IMR-90 (cell line): ENCODE measurements at regions not wholly inside any gene's neighbourhood (a gene's known extent, or its start where the extent isn't known, plus 50 kb on each side); places are given as distances from the start of the nearest gene placed in this dataset.

Experiments
- ELK1 ChIP-seq: fragments of 150-350 bp; IDR thresholded peaks from 2 replicates; pipeline ENCODE4 v1.6.1; 2016; ENCODE audit warnings: low read depth, mild to moderate bottlenecking, low read length, moderate library complexity, borderline replicate concordance
- FOS ChIP-seq: fragments of 150-350 bp; IDR thresholded peaks from 2 replicates; pipeline ENCODE4 v1.6.1; 2016; ENCODE audit warnings: low read depth, low read length
- MXI1 ChIP-seq: IDR thresholded peaks from 2 replicates; pipeline ENCODE4 v1.6.1; 2012; ENCODE audit warnings: low read depth, mild to moderate bottlenecking, low read length, moderate library complexity, borderline replicate concordance
- POLR2A ChIP-seq: IDR thresholded peaks from 2 replicates; pipeline ENCODE4 v1.6.1; 2012; ENCODE audit warnings: mild to moderate bottlenecking, low read depth, low read length
- RAD21 ChIP-seq: IDR thresholded peaks from 2 replicates; pipeline ENCODE4 v1.6.1; 2012; ENCODE audit warnings: low read length, improper control_type of control experiment
- USF2 ChIP-seq: fragments of 150-350 bp; IDR thresholded peaks from 2 replicates; pipeline ENCODE4 v1.6.1; 2017; ENCODE audit warnings: mild to moderate bottlenecking, antibody characterized with exemption, low read length, low read depth
- TF ChIP-seq, protein P1 (sequence below): conservative IDR thresholded peaks from 2 replicates; pipeline ENCODE4 v1.5.1; 2012; ENCODE audit warnings: mild to moderate bottlenecking, low read depth, low read length, improper control_type of control experiment

DNA sequence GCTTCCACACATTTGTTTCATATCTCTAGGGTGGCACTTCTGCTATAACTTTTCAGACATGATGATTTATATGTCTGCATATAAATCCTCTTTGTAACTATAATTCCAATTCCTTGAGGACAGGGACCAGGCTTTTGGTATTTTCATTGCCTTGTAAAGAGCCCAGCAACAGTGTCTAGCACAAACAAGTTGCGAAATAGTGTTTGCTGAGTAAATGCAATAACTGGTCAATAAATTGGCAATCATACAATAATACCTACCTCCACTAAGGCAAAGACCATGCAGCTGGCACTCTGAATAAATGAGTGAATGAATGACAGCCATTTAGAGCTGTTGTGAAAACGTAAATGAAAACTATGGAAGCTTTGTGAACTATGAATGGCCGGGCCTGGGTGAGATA lies 564.0 kb upstream of the ZNF462 start:
- TF ChIP-seq, protein P1, sequence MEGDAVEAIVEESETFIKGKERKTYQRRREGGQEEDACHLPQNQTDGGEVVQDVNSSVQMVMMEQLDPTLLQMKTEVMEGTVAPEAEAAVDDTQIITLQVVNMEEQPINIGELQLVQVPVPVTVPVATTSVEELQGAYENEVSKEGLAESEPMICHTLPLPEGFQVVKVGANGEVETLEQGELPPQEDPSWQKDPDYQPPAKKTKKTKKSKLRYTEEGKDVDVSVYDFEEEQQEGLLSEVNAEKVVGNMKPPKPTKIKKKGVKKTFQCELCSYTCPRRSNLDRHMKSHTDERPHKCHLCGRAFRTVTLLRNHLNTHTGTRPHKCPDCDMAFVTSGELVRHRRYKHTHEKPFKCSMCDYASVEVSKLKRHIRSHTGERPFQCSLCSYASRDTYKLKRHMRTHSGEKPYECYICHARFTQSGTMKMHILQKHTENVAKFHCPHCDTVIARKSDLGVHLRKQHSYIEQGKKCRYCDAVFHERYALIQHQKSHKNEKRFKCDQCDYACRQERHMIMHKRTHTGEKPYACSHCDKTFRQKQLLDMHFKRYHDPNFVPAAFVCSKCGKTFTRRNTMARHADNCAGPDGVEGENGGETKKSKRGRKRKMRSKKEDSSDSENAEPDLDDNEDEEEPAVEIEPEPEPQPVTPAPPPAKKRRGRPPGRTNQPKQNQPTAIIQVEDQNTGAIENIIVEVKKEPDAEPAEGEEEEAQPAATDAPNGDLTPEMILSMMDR: no peak
- no peak for TF ChIP-seq POLR2A
- TF ChIP-seq FOS: no peak
- no peak for TF ChIP-seq MXI1
- no peak for TF ChIP-seq ELK1
- no peak for TF ChIP-seq USF2
- no peak for TF ChIP-seq RAD21
